ENCODE measurements at regions not wholly inside any gene's neighbourhood (a gene's known extent, or its start where the extent isn't known, plus 50 kb on each side); places are given as distances from the start of the nearest gene placed in this dataset.

- CTCF ChIA-PET = no interaction called here
- BruUV-seq (replicated peaks) = no TSS peak
Observed at GRCh38 chr5:44727100-44727499, 81.6 kb upstream of the MRPS30 start.

GRCh38 chr5:44719856-44720255 is 88.9 kb upstream of the MRPS30 start:
- H3K36me3 ChIP-seq (ENCODE audit: low read depth, low read length) = no peaks in the 10 kb centered on the region
- peaks cover 16% of the 10 kb centered on the region; the same call in 1 of the 2 replicates for H3K27me3 ChIP-seq (ENCODE audit: low read length)
- ChIA-PET POLR2A (ENCODE audit: unreplicated experiment) (no interaction called here), CTCF (no interaction called here)
- H3K79me2 ChIP-seq (ENCODE audit: low read length) = no peaks in the 10 kb centered on the region
- no peaks in the 10 kb centered on the region for H3K4me1 ChIP-seq (ENCODE audit: insufficient read depth, low read length)
- TF ChIP-seq EZH2phosphoT487 (IDR thresholded peaks at IDR 0.05; ENCODE audit: borderline replicate concordance, low read length) (no peak), CTCF (conservative IDR thresholded peaks at IDR 0.05; ENCODE audit: low read depth, low read length) (no peak), EZH2 (IDR thresholded peaks at IDR 0.05; ENCODE audit: low read length, unreplicated experiment) (no peak)
- ATAC-seq (no peak), DNase-seq (no peak)
- H3K9me3 ChIP-seq (ENCODE audit: low read length) = no peaks in the 10 kb centered on the region
- H3K9me2 ChIP-seq (replicated peaks; ENCODE audit: low read length) = no peaks in the 10 kb centered on the region; the same call in 1 of the 2 replicates
- H3K9ac ChIP-seq (ENCODE audit: low read length) = no peak overlapping the region
- no TSS peak for BruUV-seq (replicated peaks)
- H3F3A ChIP-seq (ENCODE audit: low read length, unreplicated experiment) = no peaks in the 10 kb centered on the region
- H2AFZ ChIP-seq (ENCODE audit: low read length) = no peak overlapping the region
- H3K27ac ChIP-seq (ENCODE audit: low read length) = no peak overlapping the region
- H3K4me3 ChIP-seq (ENCODE audit: low read length) = no peak overlapping the region
- H4K20me1 ChIP-seq (ENCODE audit: low read length) = no peaks in the 10 kb centered on the region
- no peak overlapping the region for H3K4me2 ChIP-seq (ENCODE audit: low read length)
- intact Hi-C loops (cut with micrococcal nuclease) = no loop called here

More at GRCh38 chr5:44727100-44727499, 81.6 kb upstream of the MRPS30 start:
- Histone ChIP-seq H3K4me2 (ENCODE audit: low read length) (no peak overlapping the region), H4K20me1 (ENCODE audit: low read length) (no peaks in the 10 kb centered on the region), H3K27me3 (ENCODE audit: low read length) (0 out of 2 replicates have a peak, but pooled peaks cover 3% of the 10 kb centered on the region), H3K27ac (ENCODE audit: low read length) (no peak overlapping the region), H3K9ac (ENCODE audit: low read length) (no peak overlapping the region), H3K79me2 (ENCODE audit: low read length) (no peaks in the 10 kb centered on the region), H3K4me1 (ENCODE audit: insufficient read depth, low read length) (no peaks in the 10 kb centered on the region), H3K9me2 (replicated peaks; ENCODE audit: low read length) (no peaks in the 10 kb centered on the region; the same call in 1 of the 2 replicates), H3K4me3 (ENCODE audit: low read length) (no peak overlapping the region), H3K9me3 (ENCODE audit: low read length) (no peaks in the 10 kb centered on the region), H3K36me3 (ENCODE audit: low read depth, low read length) (no peaks in the 10 kb centered on the region), H2AFZ (ENCODE audit: low read length) (no peak overlapping the region), H3F3A (ENCODE audit: low read length, unreplicated experiment) (no peaks in the 10 kb centered on the region)
- POLR2A ChIA-PET (ENCODE audit: unreplicated experiment) = interaction anchor here (0.7 kb wide), 1 partner anchor 586 kb away, joined by 3 read pairs; no protein-coding TSS in a partner anchor
- DNase-seq = no peak
- intact Hi-C loops (cut with micrococcal nuclease) = no loop called here
- ATAC-seq = no peak
- no peak for TF ChIP-seq EZH2phosphoT487 (IDR thresholded peaks at IDR 0.05; ENCODE audit: borderline replicate concordance, low read length)
- TF ChIP-seq CTCF (conservative IDR thresholded peaks at IDR 0.05; ENCODE audit: low read depth, low read length) = no peak
- TF ChIP-seq EZH2 (IDR thresholded peaks at IDR 0.05; ENCODE audit: low read length, unreplicated experiment) = no peak

GRCh38 chr5:44714871-44715561 is 93.7 kb upstream of the MRPS30 start:
- no peak overlapping the region for H2AFZ ChIP-seq (ENCODE audit: low read length)
- no peak overlapping the region for H3K27ac ChIP-seq (ENCODE audit: low read length)
- no peaks in the 10 kb centered on the region for H3F3A ChIP-seq (ENCODE audit: low read length, unreplicated experiment)
- CTCF ChIA-PET = no interaction called here
- POLR2A ChIA-PET (ENCODE audit: unreplicated experiment) = no interaction called here
- H3K9ac ChIP-seq (ENCODE audit: low read length) = no peak overlapping the region
- no peaks in the 10 kb centered on the region for H3K79me2 ChIP-seq (ENCODE audit: low read length)
- no peaks in the 10 kb centered on the region for H4K20me1 ChIP-seq (ENCODE audit: low read length)
- no peaks in the 10 kb centered on the region for H3K9me3 ChIP-seq (ENCODE audit: low read length)
- intact Hi-C loops (cut with micrococcal nuclease) = no loop called here
- H3K4me3 ChIP-seq (ENCODE audit: low read length) = no peak overlapping the region
- no peaks in the 10 kb centered on the region; the same call in 1 of the 2 replicates for H3K9me2 ChIP-seq (replicated peaks; ENCODE audit: low read length)
- no TSS peak for BruUV-seq (replicated peaks)
- no peak for TF ChIP-seq EZH2phosphoT487 (IDR thresholded peaks at IDR 0.05; ENCODE audit: borderline replicate concordance, low read length)
- no peak for TF ChIP-seq EZH2 (IDR thresholded peaks at IDR 0.05; ENCODE audit: low read length, unreplicated experiment)
- no peak for TF ChIP-seq CTCF (conservative IDR thresholded peaks at IDR 0.05; ENCODE audit: low read depth, low read length)
- H3K27me3 ChIP-seq (ENCODE audit: low read length) = peaks cover 14% of the 10 kb centered on the region; the same call in 1 of the 2 replicates
- ATAC-seq = no peak; the same call in 1 of the 2 replicates
- H3K4me2 ChIP-seq (ENCODE audit: low read length) = no peak overlapping the region
- no peaks in the 10 kb centered on the region for H3K4me1 ChIP-seq (ENCODE audit: insufficient read depth, low read length)
- DNase-seq = no peak
- H3K36me3 ChIP-seq (ENCODE audit: low read depth, low read length) = no peaks in the 10 kb centered on the region
